ENCODE measurements at regions not wholly inside any gene's neighbourhood (a gene's known extent, or its start where the extent isn't known, plus 50 kb on each side); places are given as distances from the start of the nearest gene placed in this dataset.
"Not testable (repeated sequence)": the region's sequence is repeated elsewhere in the genome, so short reads cannot be mapped to it uniquely, and the experiment has no call there.

DNA sequence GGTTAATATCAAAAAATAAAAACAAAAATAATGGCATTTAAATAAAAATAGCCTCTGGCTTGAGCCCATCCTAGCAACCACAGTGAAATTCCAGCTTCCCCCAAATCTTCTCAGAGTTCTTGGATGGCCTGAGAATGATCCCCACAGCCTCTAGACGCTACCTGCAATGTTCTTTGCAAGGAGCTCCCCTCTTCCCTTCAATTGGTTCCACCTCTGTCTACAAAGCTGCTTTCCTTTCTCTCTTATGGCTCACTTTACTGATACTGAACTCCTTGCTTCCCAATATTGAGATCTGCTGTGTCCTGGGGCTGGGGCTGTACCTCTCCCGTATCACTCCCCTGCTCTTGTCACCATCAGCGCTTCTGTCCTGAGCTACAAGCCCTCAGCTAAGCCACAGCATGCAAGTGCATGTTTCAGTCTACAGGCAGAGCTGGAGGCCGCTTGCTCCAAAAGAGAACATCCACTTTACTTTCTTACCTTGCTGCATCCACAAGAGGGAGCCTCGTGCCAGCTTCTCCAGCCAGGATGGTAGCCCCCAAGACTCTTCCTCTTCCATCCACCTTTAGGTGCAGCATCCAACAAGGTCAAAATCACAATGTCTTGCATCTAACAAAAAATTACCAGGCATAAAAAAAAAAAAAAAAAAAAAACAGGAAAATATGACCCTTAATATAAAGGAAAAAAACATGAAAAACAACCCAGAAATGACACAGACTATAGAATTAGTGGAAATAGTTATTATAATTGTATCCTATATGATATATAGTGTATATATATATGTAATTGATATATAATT lies 57.4 kb upstream of the PRSS3 start:
- DNase-seq (ENCODE audit: low read depth, low spot score), result no peak

DNA sequence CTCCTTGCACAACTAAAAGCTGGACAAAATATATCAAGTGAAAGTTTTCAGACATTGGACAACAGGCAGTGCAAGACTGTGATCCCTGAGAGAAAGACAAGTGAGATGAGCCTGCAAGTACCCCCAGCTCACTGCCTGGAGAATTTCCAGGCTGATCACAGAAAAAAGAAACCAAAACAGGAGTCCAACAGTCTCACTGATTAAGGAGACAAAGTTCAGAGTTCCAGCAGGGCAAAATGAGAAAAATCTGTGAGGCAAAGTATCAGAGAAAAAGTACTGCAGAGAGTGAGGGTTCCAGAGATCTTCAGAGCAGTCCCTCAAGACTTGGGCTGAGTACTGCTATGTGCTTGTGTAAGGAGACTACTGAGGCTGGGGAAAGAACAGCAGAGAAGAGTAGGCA lies 56.0 kb upstream of the PRSS3 start:
- DNase-seq (ENCODE audit: low read depth, low spot score), result no peak

DNA sequence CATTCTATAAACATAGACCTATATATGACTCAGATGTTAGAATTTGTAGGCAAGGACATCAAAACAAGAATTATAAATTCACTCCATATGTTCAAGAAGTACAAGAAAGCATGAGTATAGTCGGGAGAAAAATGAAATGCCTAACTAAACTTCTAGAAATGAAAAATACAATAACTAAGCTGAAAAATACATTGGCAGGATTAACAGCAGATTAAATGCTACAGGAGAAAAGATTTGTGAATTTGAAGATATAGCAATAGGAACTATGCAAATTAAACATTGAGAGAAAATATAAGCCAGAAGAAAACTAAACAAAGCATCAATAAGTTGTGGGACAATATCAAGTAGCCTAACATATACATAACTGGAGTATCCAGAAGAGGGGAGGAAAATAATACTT lies 55.3 kb upstream of the PRSS3 start:
- DNase-seq (ENCODE audit: low read depth, low spot score), result no peak

DNA sequence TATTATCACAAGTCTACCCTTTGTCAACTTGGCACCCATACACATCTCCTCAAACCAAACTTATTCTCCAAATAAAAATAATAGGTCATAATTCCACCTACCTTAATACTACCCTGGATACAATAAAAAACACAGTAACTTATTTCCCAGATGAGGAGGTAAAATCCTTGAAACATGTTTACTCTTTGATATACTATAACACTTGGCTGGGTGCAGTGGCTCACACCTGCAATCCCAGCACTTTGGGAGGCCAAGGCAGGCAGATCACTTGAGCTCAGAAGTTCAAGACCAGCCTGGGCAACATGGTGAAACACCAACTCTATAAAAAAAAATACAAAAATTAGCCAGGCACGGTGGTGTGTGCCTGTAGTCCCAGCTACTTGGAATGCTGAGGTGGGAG lies 54.4 kb upstream of the PRSS3 start:
- not testable (repeated sequence) for DNase-seq (ENCODE audit: low read depth, low spot score)

DNA sequence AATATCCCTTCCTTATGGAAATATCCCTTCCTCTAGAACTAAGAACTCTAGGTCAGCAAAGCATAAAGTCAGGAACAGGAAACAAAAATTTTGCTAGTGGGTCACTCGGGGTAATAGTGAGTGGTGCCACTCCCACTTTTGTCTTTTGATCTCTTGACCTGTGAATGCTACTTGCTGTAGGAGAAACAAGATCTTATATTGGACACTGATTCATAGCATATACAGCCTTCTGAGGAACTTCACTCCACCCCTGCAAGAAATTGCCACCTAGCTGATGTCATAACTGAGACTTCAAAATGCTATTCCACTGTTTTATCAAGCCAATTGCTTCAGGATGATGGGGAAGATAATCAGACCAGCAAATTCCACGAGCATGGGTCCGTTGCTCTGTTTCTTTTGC lies 53.3 kb upstream of the PRSS3 start:
- no peak for DNase-seq (ENCODE audit: low read depth, low spot score)

DNA sequence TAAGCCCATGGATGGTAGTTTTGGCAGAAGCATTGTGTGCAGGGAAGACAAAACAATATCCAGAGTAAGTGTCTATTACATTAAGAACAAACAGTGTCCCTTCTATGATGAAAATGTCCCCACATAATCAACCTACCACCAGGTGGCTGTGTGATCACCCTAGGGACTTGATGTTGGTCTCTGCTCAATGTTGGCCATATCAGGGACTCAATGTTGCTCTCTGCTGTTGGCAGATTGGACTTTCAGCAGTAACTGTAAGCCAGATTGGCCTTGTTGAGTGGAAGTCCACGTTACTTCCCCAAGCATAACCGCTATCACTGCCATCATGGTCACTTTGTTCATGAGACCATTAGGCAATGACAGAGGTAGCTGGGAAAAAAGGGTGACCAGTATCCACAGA lies 52.8 kb upstream of the PRSS3 start:
- DNase-seq (ENCODE audit: low read depth, low spot score), result no peak

Measured in activated CD4-positive, CD25-positive, alpha-beta regulatory T cell treated with anti-CD3 and anti-CD28 coated beads, Interleukin-2, amount 50 U/mL, for 16 hours (primary cell).